Kidney epithelial cell (primary cell): ENCODE measurements at regions not wholly inside any gene's neighbourhood (a gene's known extent, or its start where the extent isn't known, plus 50 kb on each side); places are given as distances from the start of the nearest gene placed in this dataset.

Source experiments
- DNase-seq: peaks from one replicate; pipeline ENCODE4 v3.0.0-alpha.2; 2010; ENCODE audit warnings: low read depth
- H3K27me3 ChIP-seq: 2 replicates; pipeline ENCODE4 v1.6.0; 2011; ENCODE audit warnings: low read length; ENCODE audit not compliant: control insufficient read depth, insufficient read depth
- H3K36me3 ChIP-seq: 2 replicates; pipeline ENCODE4 v1.5.1; 2011; ENCODE audit warnings: low read length; ENCODE audit not compliant: control insufficient read depth, insufficient read depth
- H3K4me3 ChIP-seq: 2 replicates; pipeline ENCODE4 v1.5.1; 2011; ENCODE audit warnings: low read depth, mild to moderate bottlenecking, control low read depth, low read length
- CTCF ChIP-seq: IDR thresholded peaks from 2 replicates; pipeline ENCODE4 v1.5.1; 2011; ENCODE audit warnings: mild to moderate bottlenecking, moderate library complexity, low read length, control low read depth, inconsistent platforms; ENCODE audit not compliant: insufficient read depth, poor library complexity, severe bottlenecking

- Histone ChIP-seq H3K36me3 (no peaks in the 10 kb centered on the region), H3K27me3 (no peaks in the 10 kb centered on the region), H3K4me3 (no peak overlapping the region)
- no peak for TF ChIP-seq CTCF
- no peak for DNase-seq
Measured at GRCh38 chr15:53209396-53210042, 419.4 kb upstream of the ONECUT1 start.

DNA sequence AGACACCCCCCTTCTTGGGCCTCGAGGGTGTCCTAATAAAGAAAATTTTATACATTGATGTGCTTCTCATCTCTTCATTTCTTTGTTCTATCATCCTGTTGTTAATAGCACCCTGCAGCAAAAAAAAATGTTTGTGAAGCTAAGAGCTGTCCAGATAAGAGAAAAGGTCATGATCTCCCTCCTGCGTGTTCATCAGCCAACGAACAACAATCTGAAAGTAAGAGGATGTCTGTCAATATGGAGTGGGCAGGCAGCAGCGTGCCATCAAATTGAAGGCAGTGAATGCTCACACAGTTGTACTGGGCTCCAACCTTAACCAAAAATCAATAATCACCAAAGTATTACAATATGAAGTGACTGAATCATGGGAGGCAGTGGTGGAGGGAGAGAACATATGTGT lies 418.6 kb upstream of the ONECUT1 start:
- no peak for TF ChIP-seq CTCF
- Histone ChIP-seq H3K36me3 (no peaks in the 10 kb centered on the region), H3K4me3 (no peak overlapping the region), H3K27me3 (no peaks in the 10 kb centered on the region)
- DNase-seq, result no peak

GRCh38 chr15:53203454-53203853 lies 413.3 kb upstream of the ONECUT1 start:
- H3K36me3 ChIP-seq, result no peaks in the 10 kb centered on the region
- no peak for TF ChIP-seq CTCF

DNA sequence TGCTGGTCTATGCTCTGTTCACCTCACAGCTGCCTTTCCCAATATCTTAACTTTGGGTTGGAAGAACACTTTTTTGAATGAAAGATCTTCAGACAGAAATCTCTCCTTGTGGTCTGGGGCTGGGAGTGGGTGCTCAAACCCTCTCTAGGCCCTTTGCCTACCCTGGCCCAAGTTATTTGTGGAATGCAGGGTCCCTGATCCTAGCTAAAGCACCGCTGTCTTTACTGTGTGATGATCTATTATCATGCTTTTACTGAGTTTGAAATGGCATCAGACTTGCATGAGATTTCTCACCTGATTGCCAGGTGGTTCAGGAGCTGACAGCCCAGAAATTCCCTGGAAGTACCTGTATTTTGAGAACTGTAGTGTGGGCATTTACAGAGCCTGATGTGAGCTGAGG lies 412.7 kb upstream of the ONECUT1 start:
- no peak for DNase-seq
- Histone ChIP-seq H3K27me3 (no peaks in the 10 kb centered on the region), H3K36me3 (no peaks in the 10 kb centered on the region), H3K4me3 (no peak overlapping the region)
- TF ChIP-seq CTCF, result no peak

More at GRCh38 chr15:53203454-53203853, 413.3 kb upstream of the ONECUT1 start:
- Histone ChIP-seq H3K4me3 (no peak overlapping the region), H3K27me3 (no peaks in the 10 kb centered on the region)
- no peak for DNase-seq

- DNase-seq, result peak; percentile 5
- TF ChIP-seq CTCF, result peak; percentile 96
- H3K27me3 ChIP-seq, result peaks cover 3% of the 10 kb centered on the region
- no peak overlapping the region for H3K4me3 ChIP-seq
- no peaks in the 10 kb centered on the region for H3K36me3 ChIP-seq
Measured at GRCh38 chr15:53197426-53197839, 407.3 kb upstream of the ONECUT1 start.

DNA sequence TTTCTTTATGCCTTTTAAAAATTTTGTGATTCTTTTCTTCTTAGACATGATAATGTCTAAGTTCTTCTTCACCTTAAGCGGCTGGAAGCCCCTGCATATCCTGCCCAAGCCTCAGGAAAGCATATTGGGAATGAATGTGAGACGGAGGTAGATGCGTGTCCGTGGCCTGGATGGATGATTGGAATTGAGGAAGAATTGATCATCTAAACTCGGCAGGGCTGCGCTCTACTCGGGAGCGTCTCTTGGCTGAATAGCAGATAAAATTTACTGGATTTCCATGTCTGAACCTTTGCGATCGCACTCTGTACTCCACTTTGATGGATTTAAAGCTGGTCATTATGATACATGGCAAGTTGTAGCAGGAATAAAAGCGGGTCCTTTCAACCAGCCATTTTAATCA lies 406.7 kb upstream of the ONECUT1 start:
- Histone ChIP-seq H3K27me3 (peaks cover 3% of the 10 kb centered on the region), H3K4me3 (no peak overlapping the region), H3K36me3 (no peaks in the 10 kb centered on the region)
- DNase-seq, result no peak
- TF ChIP-seq CTCF, result no peak
